Psoas muscle (tissue), 7 donors: ENCODE measurements at regions not wholly inside any gene's neighbourhood (a gene's known extent, or its start where the extent isn't known, plus 50 kb on each side); places are given as distances from the start of the nearest gene placed in this dataset.

Experiments
- ATAC-seq, 4 donors: fragments of 200-7000 bp; cut with Tn5 transposase; one replicate each; pipeline ENCODE4 v1.9.1; 2020; ENCODE audit warnings: moderate library complexity in 3 of 4, mild to moderate bottlenecking in 2 of 4
- DNase-seq, 2 donors: peaks; one replicate each; pipeline ENCODE4 v3.0.0-alpha.2; 2020
- H3K27ac ChIP-seq: fragments of 200-600 bp; one replicate; pipeline ENCODE4 v1.8.0; 2022
- H3K27me3 ChIP-seq, 3 donors: fragments of 200-600 bp in 1 of 3; one replicate each; pipeline versions ENCODE4 v1.6.1 to v1.8.0; 2013 to 2022; ENCODE audit warnings: low read length in 2 of 3, mild to moderate bottlenecking in 2 of 3, moderate library complexity in 1 of 3; ENCODE audit not compliant: insufficient read depth in 3 of 3
- H3K36me3 ChIP-seq, 2 donors: fragments of 200-600 bp in 1 of 2; one replicate each; pipeline versions ENCODE4 v1.6.1 to v1.8.0; 2013 to 2022; ENCODE audit warnings: low read depth in 1 of 2, mild to moderate bottlenecking in 1 of 2, moderate library complexity in 1 of 2; ENCODE audit not compliant: insufficient read depth in 1 of 2
- H3K4me1 ChIP-seq: fragments of 200-600 bp; one replicate; pipeline ENCODE4 v1.8.0; 2022
- H3K4me3 ChIP-seq: fragments of 200-600 bp; one replicate; pipeline ENCODE4 v1.8.0; 2022; ENCODE audit warnings: mild to moderate bottlenecking
- H3K9me3 ChIP-seq: fragments of 200-600 bp; one replicate; pipeline ENCODE4 v1.8.0; 2022
- WGBS, 3 donors: extraction: QIAGEN DNeasy Blood & Tissue Kit; methylation state at CpG; one replicate each; pipeline versions ENCODE4 v1.1.6 to v1.1.7; 2013; 5-methylcytosine and 5-hydroxymethylcytosine counted together
- intact Hi-C, 2 donors: fragments of 100-400 bp; cut with DNase I; formaldehyde crosslinking; loops; one replicate each; pipeline versions ENCODE4 v1.11.0 to v1.14.2; 2022
- TF ChIP-seq, protein P1 (sequence below): fragments of 200-600 bp; IDR thresholded peaks from one replicate; pipeline ENCODE4 v1.8.0; 2022; ENCODE audit warnings: antibody characterized with exemption
- donor health status: healthy with polysubstance abuse.
- donor health status: DM: no; HTN: no; CAD: no; lungs with moderate emphysema.
- donor health status: Bipolar disorder and iron deficiency.
- donor health status: healthy.
- donor health status: DM: yes; HTN: yes; CAD: no.
- donor health status: DM: no; HTN: no; CAD: no.
- donor health status: DM: yes; HTN: yes; CAD: no.

DNA sequence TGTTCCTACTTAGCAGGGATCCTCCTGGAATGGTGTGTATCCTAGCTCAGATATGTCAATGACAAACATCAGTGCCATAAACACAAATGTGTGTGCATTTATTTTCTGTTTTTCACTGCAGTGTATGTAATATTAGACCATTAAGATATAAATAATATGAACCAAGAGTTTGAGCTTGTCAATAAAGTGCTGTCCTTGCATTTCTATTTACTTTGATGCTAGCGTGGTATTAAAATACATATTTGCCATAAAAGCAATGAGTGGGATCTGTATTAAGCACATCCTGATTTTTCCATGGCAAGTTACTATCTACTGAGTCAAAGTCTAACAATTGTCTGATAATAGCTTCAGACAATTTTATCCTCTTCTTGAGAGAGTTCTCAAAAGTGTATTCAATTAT is 157.6 kb downstream of the DIRAS2 start:
- WGBS, 3 donors: 83 to 85% (median 84%) methylated on average over 1 of the region's 1 CpG
- Histone ChIP-seq H3K9me3 (peaks cover 8% of the 10 kb centered on the region), H3K27me3 (no peaks in the 10 kb centered on the region), H3K36me3 (no peaks in the 10 kb centered on the region), H3K27ac (no peak overlapping the region), H3K4me3 (no peak overlapping the region), H3K4me1 (no peaks in the 10 kb centered on the region)
- intact Hi-C loops: loop anchor here in 1 of 2 donors (10.0 kb wide), 1 partner anchor 60 kb away; no protein-coding TSS in a partner anchor
- ATAC-seq (no peak), DNase-seq (no peak)
- TF ChIP-seq, protein P1, sequence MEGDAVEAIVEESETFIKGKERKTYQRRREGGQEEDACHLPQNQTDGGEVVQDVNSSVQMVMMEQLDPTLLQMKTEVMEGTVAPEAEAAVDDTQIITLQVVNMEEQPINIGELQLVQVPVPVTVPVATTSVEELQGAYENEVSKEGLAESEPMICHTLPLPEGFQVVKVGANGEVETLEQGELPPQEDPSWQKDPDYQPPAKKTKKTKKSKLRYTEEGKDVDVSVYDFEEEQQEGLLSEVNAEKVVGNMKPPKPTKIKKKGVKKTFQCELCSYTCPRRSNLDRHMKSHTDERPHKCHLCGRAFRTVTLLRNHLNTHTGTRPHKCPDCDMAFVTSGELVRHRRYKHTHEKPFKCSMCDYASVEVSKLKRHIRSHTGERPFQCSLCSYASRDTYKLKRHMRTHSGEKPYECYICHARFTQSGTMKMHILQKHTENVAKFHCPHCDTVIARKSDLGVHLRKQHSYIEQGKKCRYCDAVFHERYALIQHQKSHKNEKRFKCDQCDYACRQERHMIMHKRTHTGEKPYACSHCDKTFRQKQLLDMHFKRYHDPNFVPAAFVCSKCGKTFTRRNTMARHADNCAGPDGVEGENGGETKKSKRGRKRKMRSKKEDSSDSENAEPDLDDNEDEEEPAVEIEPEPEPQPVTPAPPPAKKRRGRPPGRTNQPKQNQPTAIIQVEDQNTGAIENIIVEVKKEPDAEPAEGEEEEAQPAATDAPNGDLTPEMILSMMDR: no peak

DNA sequence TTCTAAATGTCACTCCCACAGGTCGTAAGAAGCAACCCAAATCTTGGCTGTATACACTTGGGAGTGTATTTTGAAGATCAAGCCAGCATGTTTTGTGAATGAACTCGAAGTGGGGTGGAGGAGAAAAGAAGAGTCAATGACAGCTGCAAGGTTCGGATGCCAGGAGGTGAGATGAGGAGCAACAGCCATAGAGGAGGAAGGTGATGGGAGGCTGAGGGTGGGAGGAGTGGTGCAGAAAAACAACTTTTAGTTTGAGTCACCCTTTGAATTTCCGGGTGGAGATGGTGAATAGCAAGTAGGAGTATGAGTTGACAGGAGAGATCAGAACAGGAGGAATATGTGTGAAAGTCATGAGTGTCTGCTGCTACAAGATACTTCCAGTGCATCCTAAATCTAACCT is 153.6 kb downstream of the DIRAS2 start:
- intact Hi-C loops: loop anchor here in 1 of 2 donors (10.0 kb wide), 1 partner anchor 56 kb away; no protein-coding TSS in a partner anchor
- peaks cover 8% of the 10 kb centered on the region for H3K9me3 ChIP-seq
- no peaks in the 10 kb centered on the region for H3K36me3 ChIP-seq
- no peaks in the 10 kb centered on the region for H3K27me3 ChIP-seq
- ATAC-seq (no peak), DNase-seq (no peak)
- TF ChIP-seq, protein P1: no peak
- no peaks in the 10 kb centered on the region for H3K4me1 ChIP-seq
- no peak overlapping the region for H3K4me3 ChIP-seq
- 67 to 84% (median 74%) methylated on average over 4 of the region's 4 CpGs for WGBS, 3 donors
- no peak overlapping the region for H3K27ac ChIP-seq

DNA sequence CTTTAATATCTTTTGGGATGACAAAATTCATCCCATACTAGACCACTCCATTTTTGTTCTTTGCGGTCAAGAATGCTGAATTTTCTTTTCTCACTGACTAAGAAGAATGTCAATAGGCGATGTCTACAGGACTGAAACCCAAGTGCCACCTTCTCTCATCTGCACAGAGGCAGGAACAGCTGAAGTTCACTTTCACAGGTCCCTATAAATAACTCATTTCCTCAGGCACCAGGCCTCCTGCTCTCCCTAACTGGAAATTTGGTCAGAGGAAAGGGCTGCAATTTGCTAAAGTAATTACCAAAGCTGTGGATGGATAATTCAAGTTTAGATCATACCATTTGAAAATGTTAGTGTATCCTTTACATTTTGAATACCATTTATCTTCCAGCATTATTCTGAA is 142.9 kb downstream of the DIRAS2 start:
- Histone ChIP-seq H3K4me1 (no peaks in the 10 kb centered on the region), H3K4me3 (no peak overlapping the region), H3K27me3 (no peaks in the 10 kb centered on the region), H3K27ac (no peak overlapping the region), H3K9me3 (no peaks in the 10 kb centered on the region), H3K36me3 (no peaks in the 10 kb centered on the region)
- no peak for ATAC-seq
- 78 to 84% (median 78%) methylated on average over 2 of the region's 2 CpGs for WGBS, 3 donors
- TF ChIP-seq, protein P1: no peak
- DNase-seq: no peak
- intact Hi-C loops: no loop called here

DNA sequence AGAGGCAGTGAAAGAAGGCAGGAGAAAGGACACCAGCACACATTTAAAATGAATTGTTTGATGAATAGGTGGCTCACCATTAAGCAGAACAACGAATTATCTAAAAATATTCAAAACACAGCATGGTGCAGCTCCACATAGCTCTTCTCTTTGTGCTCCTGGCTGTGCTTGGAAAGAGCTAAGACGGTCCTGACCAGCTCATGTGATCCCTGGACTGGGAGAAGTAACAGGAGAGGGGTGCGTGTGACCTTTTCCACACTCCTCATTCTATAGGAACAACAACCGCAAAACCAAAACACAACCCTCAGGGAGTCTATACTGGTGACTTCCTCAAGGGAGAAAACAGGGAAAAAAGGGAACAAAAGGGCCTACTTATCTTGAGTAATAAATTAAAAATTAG is 140.5 kb downstream of the DIRAS2 start:
- Histone ChIP-seq H3K36me3 (no peaks in the 10 kb centered on the region), H3K4me1 (no peaks in the 10 kb centered on the region), H3K4me3 (no peak overlapping the region), H3K27ac (no peak overlapping the region), H3K9me3 (no peaks in the 10 kb centered on the region), H3K27me3 (no peaks in the 10 kb centered on the region)
- TF ChIP-seq, protein P1: no peak
- WGBS, 3 donors: 76 to 83% (median 83%) methylated on average over 4 of the region's 4 CpGs
- no peak for ATAC-seq
- intact Hi-C loops: no loop called here
- no peak for DNase-seq

DNA sequence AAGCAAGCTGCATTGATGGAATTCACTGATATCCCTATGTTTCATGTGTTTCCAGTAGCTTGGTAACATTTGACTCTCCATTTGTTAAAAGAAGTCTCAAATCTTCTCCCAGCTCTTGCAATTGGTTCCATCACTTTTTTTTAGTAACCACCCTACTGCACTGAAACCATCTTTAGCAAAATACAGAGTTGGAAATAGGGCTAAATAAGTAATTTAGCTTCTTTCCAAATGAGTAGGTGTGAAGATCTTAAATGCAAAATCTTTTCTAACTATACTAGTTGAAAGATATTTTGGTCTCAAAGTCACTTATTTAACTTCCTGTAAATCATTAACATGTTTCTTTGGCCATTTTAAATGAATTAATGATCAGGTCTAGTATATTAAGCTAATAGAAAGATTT is 138.1 kb downstream of the DIRAS2 start:
- TF ChIP-seq, protein P1: no peak
- H3K9me3 ChIP-seq: no peaks in the 10 kb centered on the region
- H3K27me3 ChIP-seq: no peaks in the 10 kb centered on the region
- H3K27ac ChIP-seq: no peak overlapping the region
- H3K4me1 ChIP-seq: no peaks in the 10 kb centered on the region
- ATAC-seq (no peak), DNase-seq (no peak)
- intact Hi-C loops: no loop called here
- no peaks in the 10 kb centered on the region for H3K36me3 ChIP-seq
- no peak overlapping the region for H3K4me3 ChIP-seq
